ENCODE measurements at regions not wholly inside any gene's neighbourhood (a gene's known extent, or its start where the extent isn't known, plus 50 kb on each side); places are given as distances from the start of the nearest gene placed in this dataset.
"Not testable (repeated sequence)": the region's sequence is repeated elsewhere in the genome, so short reads cannot be mapped to it uniquely, and the experiment has no call there.

DNA sequence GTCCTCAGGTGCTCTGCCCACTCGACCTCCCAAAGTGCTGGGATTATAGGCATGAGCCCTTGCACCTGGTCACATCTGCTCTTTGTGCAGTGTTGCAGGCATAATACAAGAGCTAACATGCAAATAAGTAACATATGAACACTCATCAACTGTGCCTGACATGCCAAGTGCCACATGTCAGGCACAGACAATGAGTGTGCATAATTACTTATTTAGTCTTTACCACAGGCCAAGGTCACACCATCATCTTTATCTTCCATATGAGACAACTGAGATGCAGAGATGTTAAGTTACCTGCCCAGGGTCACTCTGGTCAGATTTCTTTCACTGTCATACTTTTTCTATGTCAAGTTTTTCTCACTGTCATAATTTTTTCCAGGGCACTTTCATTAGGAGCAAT is 126.1 kb downstream of the PPIAL4G start:
- no peak for ATAC-seq

DNA sequence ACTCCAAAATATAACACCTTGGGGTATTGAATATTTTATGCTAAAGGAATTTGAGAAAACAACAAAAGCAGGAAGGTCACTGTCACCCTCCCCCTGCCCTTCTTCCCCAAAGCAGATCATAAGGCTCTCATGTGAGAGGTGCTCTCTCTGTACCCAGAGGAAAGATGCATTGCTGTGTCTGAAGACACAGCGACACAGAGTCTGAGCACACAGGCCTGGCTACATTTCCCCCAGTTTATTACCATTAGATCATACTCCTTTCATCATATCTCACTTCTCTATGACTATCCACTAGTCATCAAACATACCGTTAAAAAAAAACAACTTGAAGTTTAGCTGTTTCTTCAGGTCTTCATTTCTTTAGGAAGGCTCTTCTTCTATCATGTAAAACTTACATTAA is 127.1 kb downstream of the PPIAL4G start:
- DNase-seq, result no peak
- no peak for ATAC-seq

More for the DNA sequence above, 126.1 kb downstream of the PPIAL4G start:
- DNase-seq, result no peak

DNA sequence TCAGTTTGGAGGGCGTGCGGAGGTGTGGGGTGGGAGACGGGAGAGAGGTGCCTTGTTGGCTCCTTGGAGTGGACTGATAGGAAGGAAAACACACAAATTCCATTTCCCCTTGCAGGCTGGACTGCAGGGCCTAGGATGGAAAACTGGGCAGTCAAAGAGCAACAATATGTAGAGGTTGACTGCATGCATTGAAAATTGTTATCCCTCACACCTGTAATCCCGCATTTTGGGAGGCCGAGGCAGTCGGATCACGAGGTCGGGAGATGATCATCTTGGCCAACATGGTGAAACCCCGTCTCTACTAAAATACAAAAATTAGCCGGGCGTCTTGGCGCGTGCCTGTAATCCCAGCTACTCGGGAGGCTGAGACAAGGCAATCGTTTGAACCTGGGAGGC is 128.2 kb downstream of the PPIAL4G start:
- DNase-seq (no peak), ATAC-seq (no peak)

DNA sequence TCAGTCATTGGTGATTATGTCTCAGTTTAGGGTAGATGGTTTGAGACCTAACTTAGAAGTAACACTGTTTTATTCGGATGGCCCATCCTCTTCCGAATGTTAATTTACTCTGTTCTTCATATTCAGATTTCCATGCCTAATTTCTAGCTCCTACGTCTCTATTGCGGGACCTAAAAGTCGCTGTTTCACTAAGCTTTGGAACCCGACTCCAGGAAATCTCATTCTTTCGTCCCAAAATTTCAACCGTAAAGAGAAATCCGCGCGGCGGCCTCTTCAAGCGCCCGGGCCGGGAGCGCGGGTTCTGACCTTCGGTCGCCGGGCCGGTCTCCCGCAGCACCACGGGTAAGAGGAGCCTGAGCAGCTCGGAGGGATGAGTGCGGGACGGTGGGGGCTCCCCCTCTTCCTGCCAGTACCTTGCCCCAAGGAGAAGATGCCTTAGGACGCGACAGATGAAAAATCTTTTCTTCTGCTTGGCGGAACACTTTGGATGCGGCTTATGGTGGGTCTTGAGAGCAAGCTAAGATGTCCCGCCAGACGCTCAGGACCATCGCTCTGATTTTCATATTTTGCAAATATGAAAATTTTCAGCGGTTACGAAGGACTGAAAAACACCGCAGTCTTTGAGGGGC is 128.7 kb downstream of the PPIAL4G start:
- no peak for ATAC-seq

DNA sequence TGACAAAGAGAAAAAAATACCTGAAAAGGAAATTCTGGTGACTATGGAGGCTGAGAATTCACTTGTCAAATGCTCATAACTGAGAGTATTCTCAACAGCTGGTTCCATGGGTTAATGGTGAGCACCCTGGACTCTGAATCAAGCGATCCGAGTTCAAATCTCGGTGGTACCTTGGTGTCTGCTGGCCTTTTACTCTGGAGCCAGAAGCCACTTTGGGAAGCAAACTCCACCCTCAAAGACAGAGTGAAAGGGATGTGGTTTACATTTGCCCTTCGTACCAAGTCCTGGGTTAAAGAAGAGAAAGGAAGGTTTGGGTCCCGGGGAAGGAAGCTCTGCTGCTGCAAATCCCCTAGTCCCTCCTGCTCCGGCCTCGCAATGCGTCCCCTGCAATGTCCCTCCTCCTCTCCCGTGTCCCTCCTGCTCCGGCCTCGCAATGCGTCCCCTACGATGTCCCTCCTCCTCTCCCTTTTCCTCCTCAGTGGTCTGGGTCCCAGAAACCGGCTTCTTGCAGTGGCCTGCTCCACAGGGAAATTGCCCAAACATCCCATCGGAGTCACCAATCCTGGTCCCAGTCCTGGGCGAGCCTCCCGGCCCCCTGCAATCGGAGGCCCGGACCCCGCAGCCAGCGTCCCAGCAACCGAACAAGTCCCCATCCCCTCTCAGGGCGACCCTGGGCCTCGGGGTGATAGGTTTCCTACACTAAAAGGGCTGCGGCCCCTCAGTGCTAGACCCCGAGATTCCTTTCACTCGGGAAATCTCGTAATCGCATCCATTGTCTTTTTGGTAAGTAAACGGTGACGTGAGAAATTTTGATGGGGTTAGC is 129.4 kb downstream of the PPIAL4G start:
- peak; percentile 44 for DNase-seq
- ATAC-seq, result peak; percentile 96

More for the DNA sequence above, 128.7 kb downstream of the PPIAL4G start:
- DNase-seq, result no peak

DNA sequence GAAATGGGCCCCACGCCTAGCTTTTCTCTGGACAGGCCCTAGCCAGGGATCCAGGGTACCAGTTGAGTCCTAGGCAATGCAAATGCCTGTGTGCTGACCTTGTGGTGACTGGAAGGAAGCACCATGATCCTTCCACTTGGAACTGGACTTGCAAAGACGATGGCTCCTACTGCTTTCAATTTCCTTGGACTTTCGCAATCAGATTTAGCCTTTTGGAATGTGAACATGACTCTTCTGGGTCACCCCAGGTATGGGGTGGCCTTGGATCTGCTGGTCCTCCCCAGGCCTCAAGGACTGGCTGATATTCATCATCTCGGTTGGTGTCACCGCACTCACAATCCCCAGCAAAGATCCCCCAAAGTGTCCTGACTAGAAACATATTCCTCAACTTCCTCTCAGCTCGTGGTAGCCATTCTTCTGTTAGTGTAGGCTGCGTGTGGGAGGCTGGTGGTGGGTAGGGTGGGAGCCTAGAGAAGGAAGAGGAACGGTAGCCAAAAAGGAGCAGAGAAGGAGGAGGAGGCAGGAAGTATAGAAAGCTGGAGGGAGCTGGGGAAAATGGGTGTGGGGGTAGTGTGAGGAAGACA is 130.5 kb downstream of the PPIAL4G start:
- no peak for DNase-seq
- ATAC-seq, result no peak

DNA sequence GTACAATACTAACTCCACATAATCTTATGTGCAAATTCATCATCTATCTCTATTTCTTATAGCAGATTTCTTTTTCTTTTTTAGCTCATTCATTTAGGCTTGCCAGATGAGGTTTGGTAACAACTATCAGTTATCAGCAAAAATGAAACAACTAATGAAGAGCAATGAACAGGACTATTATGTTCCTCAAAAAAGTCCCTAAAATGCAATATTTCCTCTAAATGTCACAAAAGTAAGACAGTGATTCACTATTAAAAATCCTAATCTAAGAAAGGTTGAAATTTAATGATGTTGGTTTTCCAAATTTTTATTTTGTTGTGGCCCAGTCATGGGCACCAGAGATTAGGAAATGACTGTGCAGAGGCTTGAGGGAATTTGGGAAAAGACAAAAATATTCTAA is 135.3 kb downstream of the PPIAL4G start:
- ATAC-seq, result no peak
- no peak for DNase-seq

DNA sequence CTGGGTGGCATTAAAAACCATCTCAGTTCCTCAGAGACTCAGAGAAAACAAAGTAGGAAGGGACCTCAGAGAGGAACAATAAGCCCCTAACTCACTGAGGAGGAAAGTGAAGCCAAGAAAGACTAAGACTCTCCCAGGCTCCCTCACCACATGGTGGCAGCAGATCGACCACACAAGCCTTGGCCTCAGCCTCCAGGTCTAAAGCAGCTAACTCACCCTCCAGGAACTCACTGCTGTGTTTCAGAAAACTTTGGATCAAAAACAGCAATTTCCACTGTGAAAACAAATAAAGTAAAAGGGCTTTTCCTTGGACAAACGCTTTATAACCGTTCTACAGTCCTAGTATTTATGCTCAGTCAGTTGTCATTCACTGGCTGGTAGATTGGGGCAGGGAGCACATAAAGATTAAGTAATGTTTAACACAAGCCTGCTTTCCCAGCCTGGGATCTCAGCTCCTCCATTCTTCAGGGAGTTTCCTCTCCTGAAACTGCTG is 137.4 kb downstream of the PPIAL4G start:
- ATAC-seq, result not testable (repeated sequence)
- peak; percentile 26 for DNase-seq

DNA sequence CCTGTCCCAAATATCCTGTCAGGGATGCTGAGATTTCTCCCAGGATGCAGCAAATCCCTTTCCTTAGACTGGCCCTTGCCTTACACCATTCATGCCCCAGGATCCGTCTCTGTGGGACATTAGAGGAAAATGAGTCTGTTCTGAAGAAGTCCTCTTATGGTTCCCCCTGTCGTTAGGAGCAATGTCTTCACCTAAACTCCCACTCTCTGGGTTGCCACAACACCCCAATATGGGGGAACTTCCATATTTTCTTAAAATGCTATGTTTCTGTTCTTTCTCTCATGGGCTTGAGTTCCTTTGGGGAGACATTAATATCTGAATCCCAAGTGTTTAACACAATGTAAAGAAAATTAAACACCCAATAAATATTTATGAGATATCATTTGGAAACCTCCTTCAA is 138.5 kb downstream of the PPIAL4G start:
- ATAC-seq, DNase-seq: not testable (repeated sequence)

DNA sequence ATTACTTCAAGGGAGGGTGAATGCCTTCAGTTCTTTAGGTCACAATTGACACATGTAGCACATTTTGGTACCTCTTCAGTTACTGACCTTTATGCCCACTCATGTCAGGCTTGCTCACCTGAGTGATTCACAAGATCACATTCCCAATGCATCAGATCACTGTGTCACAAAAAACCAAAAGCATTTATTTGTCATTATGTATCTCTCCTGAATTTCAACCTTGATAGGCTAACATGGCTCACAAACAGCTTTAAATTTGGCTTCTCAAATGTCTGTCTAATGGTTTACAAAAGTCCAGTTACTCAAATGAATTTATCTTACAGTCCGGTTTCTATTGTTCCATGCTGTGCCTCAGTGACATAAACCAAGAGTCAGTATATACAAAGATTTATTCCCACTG is 141.4 kb downstream of the PPIAL4G start:
- ATAC-seq, DNase-seq: not testable (repeated sequence)

DNA sequence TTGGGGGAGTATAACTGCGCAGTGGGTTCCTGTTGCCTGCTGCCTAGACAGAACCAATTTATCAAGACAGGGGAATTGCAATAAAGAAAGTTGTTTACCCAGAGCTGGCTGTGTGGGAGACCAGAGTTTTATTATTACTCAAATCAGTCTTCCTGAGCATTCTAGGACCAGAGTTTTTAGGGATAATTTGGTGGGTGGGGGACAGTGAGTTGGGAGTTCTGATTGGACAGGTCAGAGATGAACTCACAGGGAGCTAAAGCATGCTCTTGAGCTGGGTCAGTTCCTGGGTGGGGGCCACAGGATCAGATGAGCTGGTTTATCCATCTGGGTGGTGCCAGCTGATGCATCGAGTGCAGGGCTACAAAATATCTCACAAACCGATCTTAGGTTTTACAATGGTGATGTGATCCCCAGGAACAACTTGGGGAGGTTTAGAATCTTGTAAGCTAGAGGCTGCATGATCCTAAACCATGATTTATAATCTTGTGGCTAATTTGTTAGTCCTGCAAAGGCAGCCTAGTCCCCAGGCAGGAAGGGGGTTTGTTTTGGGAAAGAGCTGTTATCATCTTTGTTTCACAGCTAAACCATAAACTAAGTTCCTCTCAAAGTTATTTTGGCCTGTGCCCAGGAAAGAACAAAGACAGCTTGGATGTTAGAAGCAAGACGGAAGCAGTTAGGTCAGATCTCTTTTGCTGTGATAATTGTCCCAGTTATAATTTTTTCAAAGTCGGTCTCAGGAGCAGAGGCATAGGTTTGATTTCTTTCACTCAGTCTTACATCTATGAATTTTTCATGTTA is 146.8 kb downstream of the PPIAL4G start:
- not testable (repeated sequence) for ATAC-seq, DNase-seq

DNA sequence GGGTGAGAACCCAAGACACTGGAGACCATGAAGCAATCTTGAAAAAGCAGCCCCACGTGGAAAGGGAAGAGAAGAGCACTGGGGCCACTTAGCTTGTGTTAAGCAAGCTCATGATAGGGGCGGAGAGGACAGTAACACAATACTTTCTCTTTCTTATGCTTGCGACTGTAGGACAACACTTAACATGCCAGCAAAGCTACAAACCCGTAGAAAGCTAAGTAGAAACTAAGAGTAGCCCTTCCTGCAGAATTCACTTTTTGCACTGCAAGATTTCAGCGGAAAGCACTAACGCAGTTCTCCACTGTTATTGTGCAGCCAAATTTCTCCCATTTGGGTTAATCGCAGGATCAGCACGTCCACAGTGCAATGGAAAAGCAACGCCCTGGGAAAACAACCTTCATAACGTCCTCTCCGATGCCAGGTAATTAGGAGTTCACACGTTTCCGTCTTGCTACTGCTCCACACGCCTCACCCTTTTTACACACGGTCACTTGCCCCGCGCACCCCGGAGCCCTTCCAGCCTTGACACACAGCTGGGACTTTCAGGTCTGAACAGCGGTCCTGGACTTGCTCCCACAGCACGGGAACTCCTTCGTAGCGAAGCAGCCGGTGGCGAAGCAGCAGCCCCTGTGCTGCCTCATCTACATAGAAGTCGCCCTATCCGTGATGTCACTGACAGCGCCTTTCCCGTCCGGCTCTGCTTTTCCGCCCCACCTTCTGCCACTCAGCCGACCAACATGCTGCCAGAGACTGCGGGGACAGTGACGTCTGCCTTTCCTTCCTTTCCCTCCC is 148.6 kb downstream of the PPIAL4G start:
- DNase-seq (peak; percentile 83), ATAC-seq (peak; percentile 91)

DNA sequence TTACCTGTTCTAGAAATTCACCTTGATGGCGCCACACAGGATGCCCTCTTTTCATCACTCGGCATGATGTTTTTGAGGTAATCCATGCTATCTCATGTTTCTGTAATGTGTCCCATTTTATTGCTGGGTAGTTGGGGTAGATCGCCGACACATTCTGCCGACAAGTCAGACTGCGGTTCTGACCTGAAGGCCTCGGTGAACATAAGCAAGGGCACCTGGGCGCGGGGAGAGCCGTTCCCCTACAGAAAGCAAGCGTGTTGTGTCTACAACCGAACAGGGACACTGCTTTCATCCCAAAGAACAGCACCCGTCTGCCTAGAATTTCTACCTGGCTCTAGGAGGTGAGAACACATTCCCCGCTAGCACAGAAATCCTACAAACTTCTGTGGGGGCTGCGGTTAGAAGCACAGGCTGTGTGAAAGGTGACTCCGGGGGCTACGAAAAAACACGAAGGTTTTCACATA is 149.2 kb downstream of the PPIAL4G start:
- no peak for DNase-seq
- ATAC-seq, result no peak

DNA sequence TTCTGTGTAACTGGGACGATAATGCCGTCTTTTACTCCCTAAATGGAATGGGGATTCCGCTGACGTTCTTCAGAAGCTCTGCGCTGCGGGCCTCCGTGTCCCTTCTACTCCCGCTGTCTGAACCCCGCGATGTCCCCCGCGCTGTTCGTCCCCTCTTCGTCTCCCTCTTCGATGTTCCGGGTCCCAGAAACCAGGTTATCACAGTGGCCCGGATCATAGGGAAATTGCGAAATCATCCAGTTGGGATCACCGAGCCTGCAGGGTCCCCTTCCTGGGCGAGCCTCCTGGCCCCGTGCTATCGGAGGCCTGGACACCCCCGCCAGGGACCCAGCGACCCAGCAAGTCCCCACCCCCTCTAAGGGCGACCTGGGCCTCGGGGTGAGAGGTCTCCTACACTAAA is 154.2 kb downstream of the PPIAL4G start:
- ATAC-seq (no peak), DNase-seq (no peak)

DNA sequence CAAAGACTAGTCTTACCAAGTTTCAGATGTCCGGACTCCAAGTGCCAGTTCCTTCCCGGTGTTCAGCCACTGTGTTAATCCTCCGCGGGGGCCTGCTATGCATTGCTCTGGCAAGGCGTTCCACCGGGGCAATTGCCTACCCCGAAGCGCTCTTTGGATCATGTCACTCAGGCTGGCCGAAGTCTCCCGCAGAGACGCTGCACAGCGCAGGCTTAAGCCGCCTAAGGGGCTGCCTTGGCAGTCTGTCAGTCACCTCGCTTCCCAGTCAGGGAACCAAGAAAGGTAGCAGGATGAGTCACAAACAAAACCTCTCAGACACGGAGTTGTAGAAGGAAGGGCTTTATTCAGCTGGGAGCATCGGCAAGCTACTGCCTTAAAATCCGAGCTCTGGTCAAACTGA is 158.1 kb downstream of the PPIAL4G start:
- not testable (repeated sequence) for DNase-seq, ATAC-seq

DNA sequence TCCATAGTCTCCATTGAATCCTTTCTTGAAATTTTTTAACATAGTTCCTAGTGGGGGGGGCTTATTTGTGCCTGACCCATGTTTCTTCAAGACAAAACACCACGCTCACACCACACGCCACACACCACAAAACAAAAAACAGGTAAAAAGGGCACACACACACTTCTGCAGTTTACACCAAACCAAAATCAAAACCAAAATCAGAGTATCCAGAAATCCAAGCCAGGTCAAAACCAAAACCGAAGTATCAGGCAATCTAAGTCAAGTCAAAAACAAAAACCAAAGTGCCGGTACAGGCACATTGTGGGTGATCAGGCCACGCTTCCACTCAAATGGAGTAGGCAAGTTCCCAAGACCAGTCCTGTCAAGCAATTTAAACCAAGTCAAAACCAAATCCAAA is 158.6 kb downstream of the PPIAL4G start:
- DNase-seq, ATAC-seq: not testable (repeated sequence)

DNA sequence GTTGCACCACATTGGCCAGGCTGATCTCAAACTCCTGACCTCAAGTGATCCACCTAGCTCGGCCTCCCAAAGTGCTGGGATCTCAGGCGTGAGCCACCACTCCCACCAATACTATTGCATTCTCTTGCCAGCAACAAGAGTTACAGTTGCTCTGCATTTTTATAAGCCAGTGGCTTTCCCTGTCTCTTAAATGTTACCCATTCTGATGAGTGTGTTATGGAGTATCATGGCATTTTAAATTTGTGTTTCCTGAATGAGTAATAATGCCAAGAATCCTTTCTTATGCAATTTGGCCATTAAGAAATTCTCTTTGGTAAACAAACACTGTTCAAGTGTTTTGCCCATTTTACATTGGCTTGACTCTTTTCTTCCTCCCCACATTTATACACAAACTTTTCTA is 163.0 kb downstream of the PPIAL4G start:
- ATAC-seq, result not testable (repeated sequence)

DNA sequence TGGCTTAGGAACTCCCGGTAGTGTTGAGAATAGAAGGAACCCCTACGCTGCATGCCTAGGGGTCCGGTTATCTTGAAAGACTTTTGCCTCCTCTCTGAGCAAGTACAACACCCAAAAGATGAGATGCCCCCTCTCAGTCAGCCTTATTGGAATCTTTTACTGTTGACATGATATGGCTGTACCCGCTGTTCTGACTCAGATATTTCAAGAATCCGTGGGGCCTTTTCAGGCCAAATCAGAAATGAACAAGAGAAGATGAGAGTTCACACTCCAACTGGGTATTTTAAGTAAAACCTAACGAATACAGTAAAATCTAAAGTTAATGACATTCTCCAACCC is 164.2 kb downstream of the PPIAL4G start:
- DNase-seq (no peak), ATAC-seq (peak; percentile 85)

More for the DNA sequence above, 163.0 kb downstream of the PPIAL4G start:
- not testable (repeated sequence) for DNase-seq

DNA sequence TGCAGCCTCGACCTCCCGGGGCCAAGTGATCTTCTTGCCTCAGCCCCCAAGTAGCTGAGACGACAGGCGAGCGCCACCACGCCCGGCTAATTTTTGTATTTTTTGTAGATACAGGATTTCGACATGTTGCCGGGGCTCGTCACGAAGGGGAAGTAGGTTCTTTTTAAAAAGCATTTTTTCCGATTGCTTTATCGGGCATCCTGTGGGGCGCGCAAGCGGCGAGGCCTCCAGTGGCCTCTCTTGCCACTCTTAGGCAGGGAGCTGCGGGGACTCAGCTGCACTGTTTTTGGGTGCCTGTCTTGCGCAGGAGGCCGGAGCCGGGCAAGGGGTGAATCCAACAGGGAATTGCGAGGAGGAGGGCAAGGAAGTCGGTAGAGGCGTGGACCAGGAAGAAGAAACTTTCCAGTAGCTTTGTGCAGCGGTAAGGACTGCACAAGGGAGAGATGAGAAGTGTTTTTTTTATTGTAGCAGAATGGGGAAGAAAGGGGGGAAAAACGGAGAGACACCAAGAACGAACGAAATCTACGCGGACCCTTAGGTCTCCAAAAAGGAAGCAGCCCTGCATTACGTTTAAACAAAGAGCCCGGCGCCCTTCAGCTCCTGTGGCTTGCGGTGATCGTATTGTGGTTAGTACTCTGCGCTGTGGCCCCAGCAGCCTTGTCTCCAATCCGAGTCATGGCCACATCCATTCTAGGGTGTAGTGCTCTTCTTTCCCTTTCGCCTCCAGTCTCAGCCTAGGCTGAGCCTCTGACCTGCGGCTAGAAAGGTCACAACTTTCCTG is 164.8 kb downstream of the PPIAL4G start:
- DNase-seq (peak; percentile 82), ATAC-seq (peak; percentile 97)

DNA sequence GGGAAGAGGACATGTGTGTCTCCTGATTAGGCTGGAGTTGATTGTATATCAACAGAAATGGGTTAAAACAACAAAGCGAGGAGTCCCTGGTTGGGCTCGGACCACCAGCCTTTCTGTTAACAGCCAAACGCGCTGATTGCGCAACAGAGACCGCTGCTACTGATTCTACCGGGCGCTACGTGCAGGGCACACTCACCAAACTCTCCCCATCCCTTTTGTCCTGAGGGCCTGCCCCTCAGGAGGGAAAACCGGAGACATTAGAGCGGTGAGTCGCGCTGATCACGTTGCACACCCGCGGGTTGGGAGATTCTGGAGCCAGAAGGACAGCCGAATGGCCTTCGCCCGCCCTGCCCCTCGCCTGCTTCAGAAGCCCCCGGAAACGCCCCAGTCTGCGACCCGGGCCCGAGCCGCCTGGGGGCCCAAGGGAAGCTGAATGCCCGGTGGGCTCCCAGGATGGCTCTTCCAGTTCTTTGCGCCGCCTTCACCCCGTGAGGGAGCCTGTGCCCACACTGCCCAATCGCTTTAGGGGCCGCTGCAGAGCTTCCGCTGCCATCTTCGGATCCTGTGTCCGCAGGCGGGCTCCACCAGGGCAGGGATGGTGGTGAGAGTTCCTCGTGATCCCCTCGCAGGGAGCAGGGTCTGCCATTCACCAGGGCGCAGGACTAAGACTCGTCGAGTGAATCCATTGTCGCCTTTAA is 165.4 kb upstream of the NBPF11 start:
- DNase-seq (no peak), ATAC-seq (no peak)

Data from stimulated activated naive CD8-positive, alpha-beta T cell treated with anti-CD3 and anti-CD28 coated beads, Interleukin-15, Interleukin-2, amounts not matched to agents 100 U/mL and 50 U/mL, for 24 hours (primary cell).